ENCODE measurements at regions not wholly inside any gene's neighbourhood (a gene's known extent, or its start where the extent isn't known, plus 50 kb on each side); places are given as distances from the start of the nearest gene placed in this dataset.

DNA sequence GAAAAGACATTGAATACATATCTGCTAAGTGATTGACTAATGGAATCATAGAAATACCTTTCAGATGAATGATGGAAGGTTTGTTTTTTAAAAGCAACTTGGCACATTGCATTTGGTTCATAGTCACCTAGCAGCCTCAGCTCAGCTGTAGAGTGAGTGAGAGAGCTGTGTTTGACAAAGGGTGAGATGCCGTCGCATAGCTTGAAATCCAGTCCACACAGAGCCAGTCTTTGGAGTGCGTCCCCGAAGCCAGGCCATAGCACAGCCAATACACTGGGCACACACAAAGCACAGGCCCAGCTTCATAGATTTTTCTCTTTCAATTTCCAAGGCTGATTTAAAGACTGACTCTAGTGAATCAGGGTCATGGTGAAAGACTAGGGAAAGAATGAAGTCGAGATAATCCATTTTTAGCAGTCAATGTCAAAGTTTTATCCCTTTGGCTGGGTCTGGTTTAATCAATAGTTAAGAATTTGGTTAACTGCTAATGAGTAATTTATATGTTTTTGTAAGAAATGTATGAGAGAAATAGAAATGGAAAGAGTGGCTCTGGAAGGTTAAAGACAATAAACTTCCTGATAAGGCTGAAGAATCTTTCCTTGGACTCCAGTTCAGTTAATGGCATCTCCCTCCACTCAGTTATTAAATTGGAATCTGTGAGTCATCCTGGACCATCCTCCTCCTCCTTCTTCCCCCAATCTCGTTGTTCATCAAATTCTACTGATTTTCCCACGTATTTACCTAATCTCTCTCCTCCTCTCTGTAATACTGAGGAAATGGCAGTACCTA lies 101.2 kb upstream of the IRF2BP2 start:
- Mint-ChIP-seq H3K36me3 (ENCODE audit: low read depth) (no peaks in the 10 kb centered on the region), H3K4me1 (ENCODE audit: low read depth) (peaks cover 39% of the 10 kb centered on the region), H3K27ac (peak overlapping the region; percentile 29; the same call in 1 of the 2 replicates), H3K27me3 (ENCODE audit: insufficient read depth) (no peaks in the 10 kb centered on the region; the same call in 1 of the 2 replicates), H3K4me3 (no peak overlapping the region), H3K9me3 (no peaks in the 10 kb centered on the region)
- DNase-seq = no peak
- TF ChIP-seq CTCF (IDR thresholded peaks at IDR 0.05) = no peak

- H3K9me3 Mint-ChIP-seq = no peaks in the 10 kb centered on the region
- H3K27me3 Mint-ChIP-seq (ENCODE audit: insufficient read depth) = no peaks in the 10 kb centered on the region; the same call in 1 of the 2 replicates
- no peak overlapping the region for H3K4me3 Mint-ChIP-seq
- peaks cover 38% of the 10 kb centered on the region for H3K4me1 Mint-ChIP-seq (ENCODE audit: low read depth)
- DNase-seq = no peak
- no peaks in the 10 kb centered on the region for H3K36me3 Mint-ChIP-seq (ENCODE audit: low read depth)
- no peak overlapping the region for H3K27ac Mint-ChIP-seq
- no peak for TF ChIP-seq CTCF (IDR thresholded peaks at IDR 0.05)
These were observed 100.4 kb upstream of the IRF2BP2 start for GRCh38 chr1:234710381-234710780.

- H3K27me3 Mint-ChIP-seq (ENCODE audit: insufficient read depth) = no peaks in the 10 kb centered on the region; the same call in 1 of the 2 replicates
- H3K4me1 Mint-ChIP-seq (ENCODE audit: low read depth) = peaks cover 38% of the 10 kb centered on the region
- H3K36me3 Mint-ChIP-seq (ENCODE audit: low read depth) = no peaks in the 10 kb centered on the region
- no peak overlapping the region for H3K4me3 Mint-ChIP-seq
- no peak for DNase-seq
- no peak for TF ChIP-seq CTCF (IDR thresholded peaks at IDR 0.05)
- no peaks in the 10 kb centered on the region for H3K9me3 Mint-ChIP-seq
- H3K27ac Mint-ChIP-seq = no peak overlapping the region
These were observed 99.7 kb upstream of the IRF2BP2 start for GRCh38 chr1:234709473-234710228.

GRCh38 chr1:234708700-234709395 lies 98.9 kb upstream of the IRF2BP2 start:
- no peak for TF ChIP-seq CTCF (IDR thresholded peaks at IDR 0.05)
- H3K4me3 Mint-ChIP-seq = no peak overlapping the region
- H3K4me1 Mint-ChIP-seq (ENCODE audit: low read depth) = peaks cover 38% of the 10 kb centered on the region
- no peak for DNase-seq
- H3K27ac Mint-ChIP-seq = no peak overlapping the region
- no peaks in the 10 kb centered on the region; the same call in none of the 2 replicates for H3K27me3 Mint-ChIP-seq (ENCODE audit: insufficient read depth)
- no peaks in the 10 kb centered on the region for H3K36me3 Mint-ChIP-seq (ENCODE audit: low read depth)
- H3K9me3 Mint-ChIP-seq = no peaks in the 10 kb centered on the region

DNA sequence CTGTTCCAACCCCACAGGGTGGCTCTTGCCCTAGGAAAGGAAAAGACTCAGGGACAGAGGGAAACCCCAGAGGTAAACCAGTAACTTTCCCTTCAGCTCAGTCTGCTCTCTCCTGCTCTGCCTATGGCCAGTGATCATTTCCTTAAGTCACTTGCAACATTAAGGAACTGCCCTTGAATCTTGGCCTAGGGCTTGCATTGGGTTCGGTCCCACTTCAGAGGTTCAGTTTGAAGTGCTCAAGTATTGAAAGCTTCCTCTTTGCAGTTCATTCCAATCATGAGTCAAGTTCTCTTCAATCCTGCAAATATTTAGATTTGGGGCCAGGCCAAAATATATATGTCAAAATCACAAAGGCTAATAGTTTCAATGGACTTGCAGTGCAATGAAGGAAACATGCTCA lies 97.7 kb upstream of the IRF2BP2 start:
- H3K4me1 Mint-ChIP-seq (ENCODE audit: low read depth) = peaks cover 38% of the 10 kb centered on the region
- H3K27ac Mint-ChIP-seq = no peak overlapping the region; the same call in 1 of the 2 replicates
- no peaks in the 10 kb centered on the region for H3K36me3 Mint-ChIP-seq (ENCODE audit: low read depth)
- TF ChIP-seq CTCF (IDR thresholded peaks at IDR 0.05) = no peak
- peak; percentile 19 for DNase-seq
- H3K27me3 Mint-ChIP-seq (ENCODE audit: insufficient read depth) = peaks cover 3% of the 10 kb centered on the region
- H3K4me3 Mint-ChIP-seq = no peak overlapping the region
- no peaks in the 10 kb centered on the region for H3K9me3 Mint-ChIP-seq
